OCI-LY3 (cell line): ENCODE measurements at regions not wholly inside any gene's neighbourhood (a gene's known extent, or its start where the extent isn't known, plus 50 kb on each side); places are given as distances from the start of the nearest gene placed in this dataset.

Experiments used
- H2AFZ ChIP-seq: fragments of 200-600, 300-600 bp; shearing (Covaris generic); 2 replicates; pipeline ENCODE4 v1.6.0; 2014; ENCODE audit warnings: antibody characterized with exemption, low read depth, low read length
- H3K27ac ChIP-seq: fragments of 200-600, 300-600 bp; sonication (generic); 2 replicates; pipeline ENCODE4 v1.5.1; 2014; ENCODE audit warnings: mild to moderate bottlenecking, low read length, moderate library complexity, mixed read lengths
- H3K27me3 ChIP-seq: fragments of 200-600, 300-600 bp; sonication (generic); 2 replicates; pipeline ENCODE4 v1.6.1; 2014; ENCODE audit warnings: low read depth, low read length, mixed read lengths
- H3K36me3 ChIP-seq: fragments of 200-600, 300-600 bp; sonication (generic); replicated peaks from 2 replicates; pipeline ENCODE3; 2014; ENCODE audit warnings: low read depth, low read length, mixed read lengths
- H3K4me1 ChIP-seq: fragments of 300-600, 200-600 bp; sonication (generic); 2 replicates; pipeline ENCODE4 v1.6.1; 2014; ENCODE audit warnings: low read length, mixed read lengths
- H3K4me2 ChIP-seq: fragments of 200-600, 300-600 bp; sonication (generic); 2 replicates; pipeline ENCODE4 v1.6.1; 2014; ENCODE audit warnings: low read length, mixed read lengths
- H3K4me3 ChIP-seq: fragments of 300-600, 200-600 bp; sonication (generic); 2 replicates; pipeline ENCODE4 v1.5.1; 2014; ENCODE audit warnings: antibody characterized with exemption, mild to moderate bottlenecking, low read length, moderate library complexity
- H3K79me2 ChIP-seq: fragments of 300-600, 200-600 bp; shearing (Covaris generic); 2 replicates; pipeline ENCODE4 v1.6.1; 2014; ENCODE audit warnings: mild to moderate bottlenecking, low read length, mixed read lengths
- H3K9ac ChIP-seq: fragments of 300-600, 200-600 bp; shearing (Covaris generic); 2 replicates; pipeline ENCODE4 v1.6.0; 2014; ENCODE audit warnings: mild to moderate bottlenecking, low read length, moderate library complexity
- H3K9me3 ChIP-seq: fragments of 200-600, 300-600 bp; shearing (Covaris generic); 2 replicates; pipeline ENCODE4 v1.6.1; 2014; ENCODE audit warnings: low read length, mixed read lengths; ENCODE audit not compliant: insufficient read depth
- H4K20me1 ChIP-seq: fragments of 200-600, 300-600 bp; sonication (generic); 2 replicates; pipeline ENCODE4 v1.6.1; 2016; ENCODE audit warnings: low read length, mixed read lengths; ENCODE audit not compliant: insufficient read depth
- CTCF ChIP-seq: fragments of 200-600, 300-600 bp; sonication (generic); IDR thresholded peaks from 2 replicates; pipeline ENCODE4 v1.5.1; 2014; ENCODE audit warnings: antibody characterized with exemption, low read length, low read depth
- EZH2phosphoT487 ChIP-seq: fragments of 200-600 bp; shearing (Covaris generic); IDR thresholded peaks from 2 replicates; pipeline ENCODE4 v1.6.1; 2018; ENCODE audit warnings: antibody characterized with exemption, mixed run types, low read depth

- Histone ChIP-seq H3K4me2 (no peak overlapping the region), H3K4me1 (no peaks in the 10 kb centered on the region), H2AFZ (no peak overlapping the region), H3K9ac (no peak overlapping the region), H3K27ac (no peak overlapping the region), H3K4me3 (no peak overlapping the region), H3K36me3 (no peaks in the 10 kb centered on the region), H3K9me3 (no peaks in the 10 kb centered on the region), H3K27me3 (no peaks in the 10 kb centered on the region), H3K79me2 (no peaks in the 10 kb centered on the region), H4K20me1 (no peaks in the 10 kb centered on the region)
- peak; percentile 77 for TF ChIP-seq CTCF
- no peak for TF ChIP-seq EZH2phosphoT487
Measured at GRCh38 chrX:137432609-137433008, 133.3 kb upstream of the ZIC3 start.

DNA sequence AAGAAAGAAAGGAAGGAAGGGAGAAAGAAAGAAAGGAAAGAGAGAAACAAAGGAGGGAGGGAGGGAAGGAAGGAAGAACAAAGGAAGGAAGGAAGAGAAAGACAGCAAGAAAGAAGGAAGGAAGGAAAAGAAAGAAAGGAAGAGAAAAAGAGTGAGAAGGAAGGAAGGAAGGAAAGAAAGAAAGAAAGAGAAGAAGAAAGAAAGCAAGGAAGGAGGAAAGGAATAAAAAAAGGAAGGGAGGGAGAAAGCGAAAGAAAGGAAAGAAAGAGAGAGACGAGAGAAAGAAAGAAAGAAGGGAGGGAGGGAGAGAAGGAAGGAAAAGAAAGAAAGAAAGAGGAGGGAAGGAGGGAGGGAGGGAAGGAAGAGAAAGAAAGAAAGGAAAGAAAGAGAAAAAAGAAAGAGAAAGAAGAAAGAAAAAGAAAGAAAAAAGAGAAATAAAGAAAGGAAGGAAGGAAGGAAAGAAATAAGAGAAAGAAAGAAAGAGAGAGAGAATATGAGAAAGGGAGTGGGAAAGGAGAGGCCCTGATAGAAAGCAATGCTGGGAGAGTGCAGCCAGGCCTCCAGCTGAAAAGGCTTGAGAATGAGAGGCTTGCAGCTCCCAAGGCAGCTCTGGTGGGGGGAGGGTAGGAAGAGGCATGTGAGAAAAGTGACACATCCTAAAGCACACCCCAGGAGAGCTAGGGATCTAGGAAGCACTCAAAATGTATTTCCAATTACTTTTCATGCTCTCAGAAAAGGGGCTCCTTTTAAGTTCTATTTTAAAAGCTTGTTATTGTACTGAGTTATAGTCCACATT lies 134.0 kb upstream of the ZIC3 start:
- Histone ChIP-seq H3K4me3 (no peak overlapping the region), H3K9ac (no peak overlapping the region), H2AFZ (no peak overlapping the region), H3K4me2 (no peak overlapping the region), H3K9me3 (no peaks in the 10 kb centered on the region), H4K20me1 (no peaks in the 10 kb centered on the region), H3K27ac (no peak overlapping the region), H3K4me1 (no peaks in the 10 kb centered on the region), H3K27me3 (no peaks in the 10 kb centered on the region), H3K79me2 (no peaks in the 10 kb centered on the region), H3K36me3 (no peaks in the 10 kb centered on the region)
- no peak for TF ChIP-seq CTCF
- no peak for TF ChIP-seq EZH2phosphoT487

GRCh38 chrX:137430984-137431475 lies 134.9 kb upstream of the ZIC3 start:
- H3K4me2 ChIP-seq, result no peak overlapping the region
- H3K9ac ChIP-seq, result no peak overlapping the region
- H3K27ac ChIP-seq, result no peak overlapping the region
- no peaks in the 10 kb centered on the region for H3K4me1 ChIP-seq
- no peak overlapping the region for H2AFZ ChIP-seq
- H3K36me3 ChIP-seq, result no peaks in the 10 kb centered on the region
- no peak overlapping the region for H3K4me3 ChIP-seq
- H4K20me1 ChIP-seq, result no peaks in the 10 kb centered on the region
- no peaks in the 10 kb centered on the region for H3K9me3 ChIP-seq
- TF ChIP-seq EZH2phosphoT487 (no peak), CTCF (no peak)
- no peaks in the 10 kb centered on the region for H3K79me2 ChIP-seq
- H3K27me3 ChIP-seq, result no peaks in the 10 kb centered on the region

DNA sequence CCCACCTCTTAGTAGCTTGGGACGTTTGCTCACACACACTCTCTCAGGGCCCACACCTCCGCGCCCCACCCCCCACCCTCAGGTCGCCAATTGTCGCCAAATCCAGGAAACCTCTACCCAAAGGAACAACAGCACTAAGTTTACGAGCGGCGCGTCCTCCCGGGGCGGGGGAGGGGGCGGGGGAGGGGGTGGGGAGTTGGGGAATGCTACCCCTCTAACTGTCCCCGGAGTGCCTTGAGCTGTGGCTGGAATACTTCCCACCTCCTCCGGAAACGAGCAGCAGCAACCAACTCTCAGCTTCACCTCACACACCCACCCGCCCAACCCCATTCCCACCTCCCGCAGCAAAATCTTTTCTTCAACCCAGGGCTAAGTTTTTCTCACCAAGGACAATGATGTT lies 135.6 kb upstream of the ZIC3 start:
- Histone ChIP-seq H3K4me3 (no peak overlapping the region), H3K27ac (no peak overlapping the region), H4K20me1 (no peaks in the 10 kb centered on the region), H3K9me3 (no peaks in the 10 kb centered on the region), H3K4me1 (no peaks in the 10 kb centered on the region), H3K4me2 (no peak overlapping the region), H2AFZ (no peak overlapping the region), H3K27me3 (no peaks in the 10 kb centered on the region), H3K9ac (no peak overlapping the region), H3K36me3 (no peaks in the 10 kb centered on the region), H3K79me2 (no peaks in the 10 kb centered on the region)
- no peak for TF ChIP-seq EZH2phosphoT487
- TF ChIP-seq CTCF, result no peak
